CD14-positive monocyte (primary cell): ENCODE measurements at regions not wholly inside any gene's neighbourhood (a gene's known extent, or its start where the extent isn't known, plus 50 kb on each side); places are given as distances from the start of the nearest gene placed in this dataset.

Experiments used
- DNase-seq, 3 donors: peaks; one replicate each; pipeline ENCODE4 v3.0.0-alpha.2; 2011 to 2022
- H2AFZ ChIP-seq: 2 replicates; pipeline ENCODE4 v1.6.0; 2012; ENCODE audit warnings: mild to moderate bottlenecking, low read depth, low read length, inconsistent platforms; ENCODE audit not compliant: insufficient read depth, poor library complexity, severe bottlenecking
- H3K27ac ChIP-seq, 2 donors: 1 replicate in 1 of 2; 2 replicates in 1 of 2; pipeline ENCODE4 v1.5.1; 2012 to 2013; ENCODE audit warnings: low read length in 2 of 2, control low read depth in 1 of 2, inconsistent platforms in 1 of 2, low read depth in 1 of 2, mild to moderate bottlenecking in 1 of 2
- H3K27me3 ChIP-seq, 2 donors: one replicate each; pipeline versions ENCODE4 v1.6.0 to v1.6.1; 2011 to 2013; ENCODE audit warnings: low read length in 2 of 2; ENCODE audit not compliant: control insufficient read depth in 2 of 2, insufficient read depth in 2 of 2
- H3K36me3 ChIP-seq, 2 donors: replicated peaks in 1 of 2; 1 replicate in 1 of 2; 2 replicates in 1 of 2; pipeline versions ENCODE4 v1.5.1 to v1.6.1; 2012 to 2013; ENCODE audit warnings: low read length in 2 of 2, control low read depth in 1 of 2, inconsistent platforms in 1 of 2, mild to moderate bottlenecking in 1 of 2; ENCODE audit not compliant: insufficient read depth in 2 of 2, control insufficient read depth in 1 of 2
- H3K4me1 ChIP-seq, 2 donors: 1 replicate in 1 of 2; 2 replicates in 1 of 2; pipeline versions ENCODE4 v1.5.1 to v1.6.1; 2012 to 2013; ENCODE audit warnings: low read length in 2 of 2, control low read depth in 1 of 2, inconsistent platforms in 1 of 2, mild to moderate bottlenecking in 1 of 2, moderate library complexity in 1 of 2; ENCODE audit not compliant: insufficient read depth in 2 of 2, control insufficient read depth in 1 of 2
- H3K4me2 ChIP-seq: replicated peaks from 2 replicates; pipeline ENCODE3; 2012; ENCODE audit warnings: low read length, moderate library complexity, mild to moderate bottlenecking; ENCODE audit not compliant: poor library complexity, severe bottlenecking; ENCODE audit errors: extremely low read depth
- H3K4me3 ChIP-seq, 3 experiments: fragments of 200-600 bp in 1 of 3; sonication (generic) in 1 of 3; replicated peaks in 1 of 3; 1 replicate in 2 of 3; 2 replicates in 1 of 3; pipeline ENCODE4 v1.5.1; 2011 to 2013; ENCODE audit warnings: low read length in 3 of 3, mild to moderate bottlenecking in 3 of 3, control low read depth in 2 of 3, low read depth in 2 of 3, inconsistent platforms in 1 of 3, moderate library complexity in 1 of 3
- H3K79me2 ChIP-seq: 2 replicates; pipeline ENCODE4 v1.6.0; 2012; ENCODE audit warnings: mild to moderate bottlenecking, control low read depth, inconsistent platforms, low read length, moderate library complexity; ENCODE audit not compliant: insufficient read depth
- H3K9ac ChIP-seq: 2 replicates; pipeline ENCODE4 v1.6.0; 2017; ENCODE audit warnings: low read length, mild to moderate bottlenecking; ENCODE audit not compliant: insufficient read depth, poor library complexity, severe bottlenecking
- H3K9me3 ChIP-seq, 2 donors: replicated peaks in 1 of 2; 1 replicate in 1 of 2; 2 replicates in 1 of 2; pipeline versions ENCODE4 v1.5.1 to v1.6.1; 2012 to 2013; ENCODE audit warnings: low read length in 2 of 2, control low read depth in 1 of 2; ENCODE audit not compliant: control insufficient read depth in 1 of 2, insufficient read depth in 1 of 2
- H4K20me1 ChIP-seq: 2 replicates; pipeline ENCODE4 v1.6.0; 2012; ENCODE audit warnings: mild to moderate bottlenecking, low read length, control low read depth, moderate library complexity; ENCODE audit not compliant: insufficient read depth
- H3K27ac Mint-ChIP-seq, 7 donors: one replicate each; pipeline ENCODE4 v1.8.0; 2020; ENCODE audit warnings: mild to moderate bottlenecking in 7 of 7, mixed read lengths in 7 of 7, moderate library complexity in 6 of 7, inconsistent platforms in 2 of 7
- H3K27me3 Mint-ChIP-seq, 3 donors: one replicate each; pipeline ENCODE4 v1.8.0; 2021 to 2022; ENCODE audit warnings: low read depth in 3 of 3, mild to moderate bottlenecking in 3 of 3, mixed read lengths in 3 of 3, moderate library complexity in 3 of 3, inconsistent platforms in 1 of 3
- H3K36me3 Mint-ChIP-seq, 2 donors: one replicate each; pipeline ENCODE4 v1.8.0; 2020; ENCODE audit warnings: mixed read lengths in 2 of 2, inconsistent platforms in 1 of 2, mild to moderate bottlenecking in 1 of 2
- H3K4me1 Mint-ChIP-seq: one replicate; pipeline ENCODE4 v1.8.0; 2020; ENCODE audit warnings: mild to moderate bottlenecking, mixed read lengths
- H3K4me3 Mint-ChIP-seq, 2 donors: one replicate each; pipeline ENCODE4 v1.8.0; 2020; ENCODE audit warnings: mild to moderate bottlenecking in 2 of 2, mixed read lengths in 2 of 2, moderate library complexity in 1 of 2
- H3K9me3 Mint-ChIP-seq, 7 donors: one replicate each; pipeline ENCODE4 v1.8.0; 2020 to 2022; ENCODE audit warnings: mixed read lengths in 7 of 7, mild to moderate bottlenecking in 6 of 7, moderate library complexity in 6 of 7, inconsistent platforms in 2 of 7
- WGBS: methylation state at CpG from one replicate; pipeline ENCODE4 v1.1.5; 2013; ENCODE audit warnings: missing lambda C conversion rate; ENCODE audit not compliant: insufficient coverage; 5-methylcytosine and 5-hydroxymethylcytosine counted together
- intact Hi-C, 2 donors: fragments of 100-400 bp; cut with micrococcal nuclease; formaldehyde crosslinking; loops; one replicate each; pipeline versions ENCODE4 v1.15.0 to v1.15.1; 2023
- TF ChIP-seq, protein P1 (sequence below): fragments of 200-600 bp; IDR thresholded peaks from one replicate; pipeline ENCODE4 v1.8.0; 2022; ENCODE audit warnings: antibody characterized with exemption, mild to moderate bottlenecking

DNA sequence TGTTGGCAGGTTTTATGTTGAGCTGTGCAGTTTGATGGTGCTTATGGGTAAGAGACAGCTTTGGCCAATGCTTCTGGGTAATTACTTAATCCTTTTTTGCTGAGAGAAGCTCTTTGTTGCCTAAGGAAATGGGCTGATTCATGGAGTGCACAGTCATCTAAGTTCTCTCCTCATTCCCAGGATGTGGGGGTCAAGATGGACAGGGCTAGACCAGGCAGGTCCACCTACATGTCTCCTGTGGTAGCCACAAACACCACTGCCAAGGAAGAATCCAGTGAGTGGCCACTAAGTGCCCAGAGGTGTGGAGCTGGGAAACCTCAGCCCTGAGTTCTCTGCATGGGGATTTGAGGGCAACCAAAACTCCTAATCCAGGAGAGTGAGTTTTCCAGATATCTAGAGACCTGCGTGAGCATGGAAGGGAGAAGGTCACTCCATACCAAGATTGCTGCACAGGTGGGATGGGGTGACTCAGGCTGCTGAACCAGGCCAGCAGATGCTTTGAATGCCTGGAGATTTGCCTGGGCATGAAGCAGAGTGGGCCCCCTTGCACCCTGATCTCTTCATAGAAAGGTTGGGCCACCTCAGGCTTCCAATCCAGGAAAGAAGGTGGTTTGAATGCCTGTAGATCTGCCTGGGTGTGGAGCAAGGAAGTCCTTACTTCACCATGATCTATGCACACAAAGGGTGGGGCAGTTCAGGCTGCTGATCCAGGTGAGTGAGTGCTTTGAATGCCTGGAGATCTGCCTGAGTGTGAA lies 234.8 kb upstream of the GNPDA2 start:
- TF ChIP-seq, protein P1, sequence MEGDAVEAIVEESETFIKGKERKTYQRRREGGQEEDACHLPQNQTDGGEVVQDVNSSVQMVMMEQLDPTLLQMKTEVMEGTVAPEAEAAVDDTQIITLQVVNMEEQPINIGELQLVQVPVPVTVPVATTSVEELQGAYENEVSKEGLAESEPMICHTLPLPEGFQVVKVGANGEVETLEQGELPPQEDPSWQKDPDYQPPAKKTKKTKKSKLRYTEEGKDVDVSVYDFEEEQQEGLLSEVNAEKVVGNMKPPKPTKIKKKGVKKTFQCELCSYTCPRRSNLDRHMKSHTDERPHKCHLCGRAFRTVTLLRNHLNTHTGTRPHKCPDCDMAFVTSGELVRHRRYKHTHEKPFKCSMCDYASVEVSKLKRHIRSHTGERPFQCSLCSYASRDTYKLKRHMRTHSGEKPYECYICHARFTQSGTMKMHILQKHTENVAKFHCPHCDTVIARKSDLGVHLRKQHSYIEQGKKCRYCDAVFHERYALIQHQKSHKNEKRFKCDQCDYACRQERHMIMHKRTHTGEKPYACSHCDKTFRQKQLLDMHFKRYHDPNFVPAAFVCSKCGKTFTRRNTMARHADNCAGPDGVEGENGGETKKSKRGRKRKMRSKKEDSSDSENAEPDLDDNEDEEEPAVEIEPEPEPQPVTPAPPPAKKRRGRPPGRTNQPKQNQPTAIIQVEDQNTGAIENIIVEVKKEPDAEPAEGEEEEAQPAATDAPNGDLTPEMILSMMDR: no peak
- no peak overlapping the region for H3K4me3 ChIP-seq
- no peak overlapping the region for H2AFZ ChIP-seq
- H3K4me3 Mint-ChIP-seq: no peak overlapping the region
- 100% methylated on average over 1 of the region's 1 CpG for WGBS
- no peaks in the 10 kb centered on the region for H3K79me2 ChIP-seq
- peaks cover 18 to 25% of the 10 kb centered on the region in 2 donors for H3K9me3 ChIP-seq
- intact Hi-C loops: no loop called here
- DNase-seq: no peak
- no peaks in the 10 kb centered on the region for H3K4me1 Mint-ChIP-seq
- H3K27ac Mint-ChIP-seq: no peak overlapping the region
- no peaks in the 10 kb centered on the region for H3K27me3 ChIP-seq
- H4K20me1 ChIP-seq: no peaks in the 10 kb centered on the region
- peaks cover 7 to 17% (median 12%) of the 10 kb centered on the region in 7 donors for H3K9me3 Mint-ChIP-seq
- H3K27ac ChIP-seq: no peak overlapping the region
- no peaks in the 10 kb centered on the region for H3K36me3 Mint-ChIP-seq
- no peaks in the 10 kb centered on the region for H3K36me3 ChIP-seq
- H3K9ac ChIP-seq: no peak overlapping the region
- peaks cover 0 to 2% (median 0%) of the 10 kb centered on the region in 3 donors for H3K27me3 Mint-ChIP-seq
- no peak overlapping the region for H3K4me2 ChIP-seq
- H3K4me1 ChIP-seq: no peaks in the 10 kb centered on the region

DNA sequence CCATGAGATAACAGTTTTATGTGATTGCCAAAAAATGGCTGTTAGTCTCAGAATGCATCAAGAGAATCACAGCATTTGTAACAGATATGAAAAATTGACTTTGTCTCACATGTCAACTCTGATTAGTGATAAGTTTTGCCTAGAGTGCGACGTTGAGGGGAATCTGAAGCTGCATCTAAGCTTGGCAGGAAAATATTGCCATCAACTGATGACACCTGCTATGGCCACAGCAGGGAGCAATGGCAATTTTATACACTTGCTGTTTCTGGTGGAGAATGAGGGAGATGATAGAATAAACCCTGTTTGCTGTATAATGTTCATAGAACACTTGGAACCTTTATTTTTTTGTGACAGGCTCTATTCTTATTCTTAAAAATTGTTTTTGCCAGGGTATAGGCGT lies 205.4 kb upstream of the GNPDA2 start:
- Histone ChIP-seq H3K27me3 (no peaks in the 10 kb centered on the region), H4K20me1 (no peaks in the 10 kb centered on the region), H3K4me2 (no peak overlapping the region), H3K4me3 (no peak overlapping the region), H3K27ac (no peak overlapping the region), H2AFZ (no peak overlapping the region), H3K4me1 (no peaks in the 10 kb centered on the region), H3K36me3 (no peaks in the 10 kb centered on the region), H3K79me2 (no peaks in the 10 kb centered on the region), H3K9me3 (no peaks in the 10 kb centered on the region), H3K9ac (no peak overlapping the region)
- no peak overlapping the region for H3K27ac Mint-ChIP-seq
- DNase-seq: no peak
- intact Hi-C loops: no loop called here
- H3K27me3 Mint-ChIP-seq: peaks cover 0 to 4% (median 0%) of the 10 kb centered on the region in 3 donors
- WGBS: 71% methylated on average over 2 of the region's 3 CpGs
- no peaks in the 10 kb centered on the region for H3K36me3 Mint-ChIP-seq
- H3K4me1 Mint-ChIP-seq: no peaks in the 10 kb centered on the region
- TF ChIP-seq, protein P1: no peak
- no peaks in the 10 kb centered on the region for H3K9me3 Mint-ChIP-seq
- H3K4me3 Mint-ChIP-seq: no peak overlapping the region
